ENCODE measurements at regions not wholly inside any gene's neighbourhood (a gene's known extent, or its start where the extent isn't known, plus 50 kb on each side); places are given as distances from the start of the nearest gene placed in this dataset.
"Not testable (repeated sequence)": the region's sequence is repeated elsewhere in the genome, so short reads cannot be mapped to it uniquely, and the experiment has no call there.

GRCh38 chr21:25531538-25532250 lies 75.6 kb downstream of the MRPL39 start:
- DNase-seq (ENCODE audit: low spot score, unreplicated experiment); H3K36me3 Mint-ChIP-seq (ENCODE audit: insufficient read depth); H3K9me3 Mint-ChIP-seq (ENCODE audit: low read depth); H3K4me1 Mint-ChIP-seq (ENCODE audit: low read depth); H3K4me3 Mint-ChIP-seq (ENCODE audit: low read depth); H3K27ac Mint-ChIP-seq; H3K27me3 Mint-ChIP-seq: not testable (repeated sequence)

- H3K36me3 Mint-ChIP-seq (ENCODE audit: insufficient read depth), result no peaks in the 10 kb centered on the region
- no peaks in the 10 kb centered on the region for H3K9me3 Mint-ChIP-seq (ENCODE audit: low read depth)
- TF ChIP-seq CTCF (IDR thresholded peaks at IDR 0.05; ENCODE audit: unreplicated experiment), result no peak
- no peaks in the 10 kb centered on the region for H3K4me1 Mint-ChIP-seq (ENCODE audit: low read depth)
- no peak overlapping the region for H3K27ac Mint-ChIP-seq
- no peak overlapping the region for H3K4me3 Mint-ChIP-seq (ENCODE audit: low read depth)
- no peak for DNase-seq (ENCODE audit: low spot score, unreplicated experiment)
- H3K27me3 Mint-ChIP-seq, result no peaks in the 10 kb centered on the region
Observed at GRCh38 chr21:25528515-25528914, 78.8 kb downstream of the MRPL39 start.

GRCh38 chr21:25518491-25518911 lies 88.8 kb downstream of the MRPL39 start:
- DNase-seq (ENCODE audit: low spot score, unreplicated experiment), result no peak
- Mint-ChIP-seq H3K4me1 (ENCODE audit: low read depth) (peaks cover 4% of the 10 kb centered on the region), H3K4me3 (ENCODE audit: low read depth) (no peak overlapping the region), H3K36me3 (ENCODE audit: insufficient read depth) (no peaks in the 10 kb centered on the region), H3K9me3 (ENCODE audit: low read depth) (no peaks in the 10 kb centered on the region), H3K27ac (no peak overlapping the region), H3K27me3 (no peaks in the 10 kb centered on the region)
- TF ChIP-seq CTCF (IDR thresholded peaks at IDR 0.05; ENCODE audit: unreplicated experiment), result no peak

GRCh38 chr21:25515484-25516405 lies 91.5 kb downstream of the MRPL39 start:
- DNase-seq (ENCODE audit: low spot score, unreplicated experiment), result no peak
- Mint-ChIP-seq H3K36me3 (ENCODE audit: insufficient read depth) (no peaks in the 10 kb centered on the region), H3K27me3 (no peaks in the 10 kb centered on the region), H3K4me3 (ENCODE audit: low read depth) (no peak overlapping the region), H3K9me3 (ENCODE audit: low read depth) (no peaks in the 10 kb centered on the region), H3K4me1 (ENCODE audit: low read depth) (peaks cover 4% of the 10 kb centered on the region), H3K27ac (no peak overlapping the region)
- TF ChIP-seq CTCF (IDR thresholded peaks at IDR 0.05; ENCODE audit: unreplicated experiment), result no peak

- DNase-seq (ENCODE audit: low spot score, unreplicated experiment), result no peak
- no peaks in the 10 kb centered on the region for H3K27me3 Mint-ChIP-seq
- H3K9me3 Mint-ChIP-seq (ENCODE audit: low read depth), result no peaks in the 10 kb centered on the region
- no peak overlapping the region for H3K27ac Mint-ChIP-seq
- H3K4me3 Mint-ChIP-seq (ENCODE audit: low read depth), result no peak overlapping the region
- no peak for TF ChIP-seq CTCF (IDR thresholded peaks at IDR 0.05; ENCODE audit: unreplicated experiment)
- H3K4me1 Mint-ChIP-seq (ENCODE audit: low read depth), result peaks cover 4% of the 10 kb centered on the region
- no peaks in the 10 kb centered on the region for H3K36me3 Mint-ChIP-seq (ENCODE audit: insufficient read depth)
Observed at GRCh38 chr21:25513810-25514209, 93.5 kb downstream of the MRPL39 start.
